ENCODE measurements at regions not wholly inside any gene's neighbourhood (a gene's known extent, or its start where the extent isn't known, plus 50 kb on each side); places are given as distances from the start of the nearest gene placed in this dataset.
A peak's percentile ranks its signal among the peaks of the same experiment; 100 is the strongest.

GRCh38 chr10:33566426-33566825 is 232.0 kb upstream of the NRP1 start:
- in situ Hi-C loops (cut with HindIII; ENCODE audit: low sequenced_read_pairs) = no loop called here
- TF ChIP-seq CTCF (IDR thresholded peaks at IDR 0.05; ENCODE audit: low read depth, low read length, missing control alignments) = no peak
- DNase-seq (ENCODE audit: low read depth) = no peak
- H3K4me3 ChIP-seq (ENCODE audit: low read depth, low read length) = no peak overlapping the region

GRCh38 chr10:33566001-33566400 is 231.5 kb upstream of the NRP1 start:
- in situ Hi-C loops (cut with HindIII; ENCODE audit: low sequenced_read_pairs) = no loop called here
- no peak for TF ChIP-seq CTCF (IDR thresholded peaks at IDR 0.05; ENCODE audit: low read depth, low read length, missing control alignments)
- no peak overlapping the region for H3K4me3 ChIP-seq (ENCODE audit: low read depth, low read length)
- no peak for DNase-seq (ENCODE audit: low read depth)

GRCh38 chr10:33565231-33565630 is 230.8 kb upstream of the NRP1 start:
- TF ChIP-seq CTCF (IDR thresholded peaks at IDR 0.05; ENCODE audit: low read depth, low read length, missing control alignments) = no peak
- H3K4me3 ChIP-seq (ENCODE audit: low read depth, low read length) = no peak overlapping the region
- in situ Hi-C loops (cut with HindIII; ENCODE audit: low sequenced_read_pairs) = no loop called here
- no peak for DNase-seq (ENCODE audit: low read depth)

GRCh38 chr10:33559105-33559504 is 224.6 kb upstream of the NRP1 start:
- peak; percentile 89 for DNase-seq (ENCODE audit: low read depth)
- in situ Hi-C loops (cut with HindIII; ENCODE audit: low sequenced_read_pairs) = no loop called here
- peak; percentile 8 for TF ChIP-seq CTCF (IDR thresholded peaks at IDR 0.05; ENCODE audit: low read depth, low read length, missing control alignments)
- H3K4me3 ChIP-seq (ENCODE audit: low read depth, low read length) = no peak overlapping the region

GRCh38 chr10:33557313-33557712 is 222.8 kb upstream of the NRP1 start:
- H3K4me3 ChIP-seq (ENCODE audit: low read depth, low read length) = no peak overlapping the region
- in situ Hi-C loops (cut with HindIII; ENCODE audit: low sequenced_read_pairs) = no loop called here
- no peak for TF ChIP-seq CTCF (IDR thresholded peaks at IDR 0.05; ENCODE audit: low read depth, low read length, missing control alignments)
- no peak for DNase-seq (ENCODE audit: low read depth)

GRCh38 chr10:33556620-33557019 is 222.2 kb upstream of the NRP1 start:
- in situ Hi-C loops (cut with HindIII; ENCODE audit: low sequenced_read_pairs) = no loop called here
- DNase-seq (ENCODE audit: low read depth) = no peak
- TF ChIP-seq CTCF (IDR thresholded peaks at IDR 0.05; ENCODE audit: low read depth, low read length, missing control alignments) = no peak
- no peak overlapping the region for H3K4me3 ChIP-seq (ENCODE audit: low read depth, low read length)

- TF ChIP-seq CTCF (IDR thresholded peaks at IDR 0.05; ENCODE audit: low read depth, low read length, missing control alignments) = no peak
- in situ Hi-C loops (cut with HindIII; ENCODE audit: low sequenced_read_pairs) = no loop called here
Measured at GRCh38 chr10:33556103-33556502, 221.6 kb upstream of the NRP1 start.

More at GRCh38 chr10:33556103-33556502, 221.6 kb upstream of the NRP1 start:
- DNase-seq (ENCODE audit: low read depth) = no peak
- H3K4me3 ChIP-seq (ENCODE audit: low read depth, low read length) = no peak overlapping the region

All from astrocyte of the cerebellum (primary cell).